NCI-H524 treated with DMSO at 0.1 percent for 48 hours (cell line): ENCODE measurements at regions not wholly inside any gene's neighbourhood (a gene's known extent, or its start where the extent isn't known, plus 50 kb on each side); places are given as distances from the start of the nearest gene placed in this dataset.

Experiments
- DNase-seq: peaks from one replicate; lab custom pipeline; 2025; lab: John Stamatoyannopoulos, UW

DNA sequence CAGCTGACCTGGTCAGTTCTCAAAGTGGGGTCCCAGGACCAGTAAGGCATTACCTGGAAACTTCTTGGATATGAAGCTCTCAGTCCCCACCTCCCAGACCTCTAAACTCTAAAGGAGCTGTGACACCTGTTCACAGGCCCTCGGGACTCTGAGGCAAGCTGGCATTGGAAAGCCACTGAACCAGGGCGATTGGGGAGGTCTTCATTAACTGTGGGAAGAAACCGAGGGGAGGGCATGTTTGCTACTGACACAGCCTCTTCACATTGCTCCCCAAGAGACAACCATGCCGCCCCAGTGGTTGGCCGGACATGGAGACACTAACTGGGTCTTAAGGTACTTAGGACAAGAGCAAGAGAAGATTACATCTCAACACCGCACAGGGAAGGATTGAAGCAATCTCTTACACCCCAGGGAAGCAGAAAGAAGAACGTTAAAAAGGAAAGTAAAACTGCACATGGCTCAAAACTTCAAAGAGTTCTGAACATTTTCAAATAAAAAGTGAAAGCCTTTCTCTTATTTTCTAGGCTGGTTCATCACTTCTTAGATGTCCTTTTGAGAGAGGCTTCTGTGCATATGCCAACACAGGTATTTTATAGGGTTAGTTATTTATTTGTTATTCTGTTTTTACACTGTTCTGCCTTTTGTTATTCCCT, 210.0 kb upstream of the CST7 start:
- no peak for DNase-seq

GRCh38 chr20:24739746-24740145, 209.3 kb upstream of the CST7 start:
- DNase-seq, result no peak

GRCh38 chr20:24741493-24742072, 207.5 kb upstream of the CST7 start:
- DNase-seq, result no peak

DNA sequence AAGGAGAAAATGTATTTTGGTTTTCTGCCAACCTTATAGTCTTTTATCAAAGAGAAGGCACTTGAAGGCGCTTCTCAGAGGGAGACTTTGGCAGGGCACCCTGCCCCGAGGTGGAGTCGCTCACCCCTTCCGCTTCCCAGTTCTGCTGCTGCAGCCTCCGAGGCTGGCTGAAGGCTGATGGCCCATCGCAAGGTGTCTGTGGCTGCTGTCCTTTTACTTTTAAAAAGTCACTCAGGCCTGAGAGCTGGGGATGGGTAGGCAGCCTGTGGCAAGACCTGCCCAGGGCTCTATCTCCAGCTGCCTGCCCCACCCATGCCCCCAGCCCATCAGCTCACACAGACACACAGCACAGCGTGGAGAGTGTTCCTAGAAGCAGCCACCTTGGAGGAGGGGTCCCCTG, 206.6 kb upstream of the CST7 start:
- DNase-seq, result no peak

DNA sequence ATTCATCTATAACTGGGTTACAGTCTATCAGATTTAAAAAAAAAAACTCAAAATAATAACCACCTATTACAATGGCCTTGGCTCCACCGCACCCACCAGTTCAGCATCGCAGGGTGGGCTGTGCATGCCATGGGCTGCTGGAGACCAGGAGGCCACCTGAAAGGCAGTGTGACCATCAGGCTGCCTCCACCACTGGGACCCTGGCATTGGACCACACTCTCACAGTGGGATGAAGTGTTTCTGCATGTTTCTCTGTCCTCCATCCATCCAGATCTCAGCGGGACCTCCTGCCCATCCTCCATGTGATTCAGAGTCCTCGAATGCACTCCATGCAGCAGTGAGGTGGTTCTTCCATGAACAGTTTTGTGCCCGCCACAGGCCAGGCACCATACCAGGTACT, 206.1 kb upstream of the CST7 start:
- DNase-seq, result no peak

DNA sequence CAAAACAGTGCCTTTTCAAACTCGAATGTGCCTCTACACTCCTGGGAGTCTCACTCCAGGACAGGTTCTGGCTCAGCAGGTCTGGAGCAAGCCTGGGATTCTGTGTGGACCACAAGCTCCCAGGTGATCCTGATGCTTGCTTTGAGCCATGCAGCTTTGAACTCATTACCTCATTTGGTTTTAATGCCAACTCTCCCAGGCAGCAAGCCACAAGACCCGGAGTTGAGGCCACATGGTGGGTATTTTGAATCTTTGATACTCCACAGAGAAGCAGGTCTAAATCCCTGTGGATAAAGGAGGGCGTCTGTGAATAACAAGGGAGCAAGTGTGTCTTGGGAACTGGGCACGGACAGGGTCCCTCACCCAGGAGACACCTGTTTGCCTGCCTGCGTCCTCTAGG, 205.4 kb upstream of the CST7 start:
- DNase-seq, result no peak

- DNase-seq, result no peak
These were observed 204.3 kb upstream of the CST7 start for GRCh38 chr20:24744747-24745146.

- no peak for DNase-seq
These were observed 203.9 kb upstream of the CST7 start for GRCh38 chr20:24745206-24745605.

DNA sequence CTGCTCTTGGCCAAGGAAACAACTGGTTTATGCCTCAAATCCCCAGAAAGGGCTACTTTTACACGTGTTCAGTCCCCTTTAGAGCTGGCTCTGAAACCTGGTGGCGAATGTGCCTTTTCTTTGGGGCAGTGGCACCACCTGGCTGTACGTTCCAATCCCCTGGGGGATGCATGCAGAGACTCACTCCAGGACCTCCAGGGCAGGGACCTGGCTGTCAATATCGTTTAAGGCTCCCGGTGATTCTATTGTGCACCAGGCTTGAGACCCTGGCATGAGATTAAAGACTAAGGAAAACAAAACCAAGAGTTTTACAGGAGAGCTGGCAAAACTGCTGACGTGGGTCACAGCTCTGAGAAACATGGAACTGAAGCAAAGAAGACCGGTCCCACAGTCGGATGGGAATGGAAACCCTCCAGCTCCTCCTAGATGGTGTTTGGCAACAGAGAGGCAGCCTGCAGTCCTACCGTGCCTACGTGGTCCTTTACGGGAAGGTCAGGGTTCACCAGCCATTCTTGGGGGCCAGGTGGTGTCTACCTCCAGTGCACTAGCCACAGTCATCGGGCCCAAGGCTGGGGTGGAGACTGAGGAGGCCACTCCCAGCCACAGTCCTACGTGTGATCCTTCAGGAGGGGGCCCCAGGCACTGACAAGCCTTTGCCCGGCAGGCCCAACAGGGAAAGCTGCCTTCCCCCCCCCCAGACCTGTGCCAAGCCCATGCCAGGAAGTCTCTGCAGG, 203.3 kb upstream of the CST7 start:
- peak; percentile 68 for DNase-seq

DNA sequence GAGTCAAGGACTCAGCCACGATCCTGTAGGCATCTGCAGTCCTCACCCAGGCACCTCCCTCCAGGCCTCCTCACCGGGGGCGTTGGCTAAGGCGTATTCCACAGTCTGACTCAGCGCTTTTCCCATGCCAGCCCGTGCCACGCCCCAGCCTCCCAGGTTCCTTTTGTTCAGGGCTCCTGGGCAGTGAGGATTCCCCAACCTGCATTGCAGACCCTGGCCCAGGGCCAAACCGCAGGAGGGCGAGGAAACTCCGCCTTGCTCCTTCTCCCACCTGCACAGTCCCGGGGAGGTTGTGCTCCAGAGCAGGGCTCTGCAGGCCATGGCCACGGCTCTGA, 202.8 kb upstream of the CST7 start:
- DNase-seq, result no peak

DNA sequence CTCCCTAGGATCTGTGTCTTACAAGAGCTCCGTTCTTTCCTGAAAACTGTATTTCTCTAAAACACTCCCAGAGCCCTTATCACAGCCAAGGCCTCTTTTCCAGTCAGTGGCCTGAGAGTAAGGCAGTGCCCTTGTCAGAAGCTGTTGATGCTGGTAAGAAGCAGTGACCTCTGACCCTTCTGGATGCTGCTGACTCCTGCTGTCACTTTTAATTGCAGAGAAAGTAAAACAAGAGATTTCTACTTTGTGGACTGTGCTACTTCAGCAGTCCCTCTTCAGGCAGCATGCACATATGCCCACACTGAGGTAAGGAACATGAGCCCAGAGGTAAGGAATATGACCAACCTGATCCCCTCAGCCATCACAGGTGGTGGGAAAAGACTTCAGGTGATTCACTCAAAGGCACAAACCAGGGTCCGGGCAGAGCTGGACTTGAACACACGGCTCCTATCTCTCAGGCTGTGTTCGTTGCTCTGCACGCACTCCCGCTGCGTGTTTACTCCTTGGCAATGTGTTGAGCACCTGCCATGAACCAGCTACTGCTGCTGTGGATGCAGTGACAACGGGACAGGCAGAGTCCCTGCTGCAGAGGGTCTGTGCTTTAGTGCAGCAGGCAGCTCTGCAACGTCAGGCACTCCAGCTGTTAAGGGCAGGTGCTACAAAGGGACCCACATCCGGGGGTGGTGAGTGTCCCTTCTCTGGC, 201.9 kb upstream of the CST7 start:
- no peak for DNase-seq

DNA sequence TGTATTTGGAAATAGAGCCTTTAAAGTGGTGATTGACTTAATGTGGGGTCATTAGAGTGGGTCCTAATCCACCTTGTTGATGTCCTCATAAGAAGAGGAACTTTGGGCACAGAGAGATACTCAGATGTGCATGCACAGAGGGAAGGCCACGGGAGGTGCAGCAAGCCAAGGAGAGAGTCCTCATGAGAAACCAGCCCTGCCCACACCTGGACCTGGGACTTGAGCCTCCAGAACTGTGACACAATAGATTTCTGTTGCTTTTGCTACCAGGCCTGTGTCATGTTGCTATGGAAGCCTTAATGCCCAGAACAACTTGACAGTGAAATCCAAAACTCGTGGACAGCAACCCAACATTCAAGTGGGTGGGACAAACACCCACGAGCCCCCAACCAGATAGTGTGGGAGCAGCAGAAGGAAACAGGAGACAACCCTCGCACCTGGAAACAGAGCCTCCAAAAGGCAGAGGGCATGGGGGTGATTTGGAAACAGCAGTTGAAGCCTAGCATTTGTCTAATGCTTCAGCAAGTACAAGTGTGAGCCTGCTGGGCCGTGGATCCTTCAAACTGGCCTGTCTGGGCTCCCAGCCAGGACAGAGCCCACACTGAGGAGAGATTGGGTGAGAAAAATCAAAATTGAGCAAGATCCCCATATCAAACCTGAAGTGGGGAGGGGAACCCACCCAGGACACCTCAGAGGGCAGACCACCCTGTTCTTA, 201.0 kb upstream of the CST7 start:
- DNase-seq, result no peak

GRCh38 chr20:24751551-24751950, 197.5 kb upstream of the CST7 start:
- no peak for DNase-seq

GRCh38 chr20:24752612-24753011, 196.5 kb upstream of the CST7 start:
- no peak for DNase-seq

DNA sequence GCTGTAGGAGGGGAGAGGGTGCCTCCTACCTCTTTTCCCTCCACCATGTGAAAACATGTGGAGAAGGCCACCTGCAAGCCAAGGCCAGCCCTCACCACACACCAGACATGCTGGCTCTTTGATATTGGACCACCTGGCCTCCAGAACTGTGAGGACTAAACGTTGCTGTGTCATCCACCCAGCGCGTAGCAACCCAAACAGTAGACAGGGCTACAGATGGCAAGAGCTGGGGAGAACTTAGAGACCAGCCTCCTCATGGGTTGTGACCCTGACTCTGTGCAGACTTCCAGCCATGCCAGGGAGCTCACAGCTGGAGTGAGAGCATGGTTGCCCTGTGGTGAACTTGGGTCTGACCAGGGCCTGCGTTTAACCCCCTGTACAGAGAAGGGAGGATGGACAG, 195.9 kb upstream of the CST7 start:
- DNase-seq, result no peak

DNA sequence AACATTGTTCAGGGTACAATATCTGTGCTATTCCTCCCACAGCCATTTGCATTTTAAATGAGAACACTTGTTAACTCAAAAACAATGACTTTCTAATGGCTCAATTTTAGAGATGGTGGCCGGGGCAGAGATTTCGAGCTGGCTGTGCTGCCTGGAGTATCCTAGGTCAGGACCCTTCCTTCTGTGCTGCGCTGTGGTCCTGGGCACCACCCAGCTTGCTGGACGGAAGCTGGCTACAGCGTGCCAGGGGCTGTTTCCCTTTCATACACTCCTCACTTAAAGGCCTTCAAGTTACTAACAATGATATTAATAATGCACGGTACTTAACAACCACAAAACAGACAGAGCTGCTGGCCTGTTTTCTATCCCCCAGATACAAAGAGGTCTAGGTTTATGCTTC, 194.4 kb upstream of the CST7 start:
- no peak for DNase-seq

- DNase-seq, result no peak
These were observed 193.6 kb upstream of the CST7 start for GRCh38 chr20:24755411-24755922.

- no peak for DNase-seq
These were observed 192.6 kb upstream of the CST7 start for GRCh38 chr20:24756292-24757025.

DNA sequence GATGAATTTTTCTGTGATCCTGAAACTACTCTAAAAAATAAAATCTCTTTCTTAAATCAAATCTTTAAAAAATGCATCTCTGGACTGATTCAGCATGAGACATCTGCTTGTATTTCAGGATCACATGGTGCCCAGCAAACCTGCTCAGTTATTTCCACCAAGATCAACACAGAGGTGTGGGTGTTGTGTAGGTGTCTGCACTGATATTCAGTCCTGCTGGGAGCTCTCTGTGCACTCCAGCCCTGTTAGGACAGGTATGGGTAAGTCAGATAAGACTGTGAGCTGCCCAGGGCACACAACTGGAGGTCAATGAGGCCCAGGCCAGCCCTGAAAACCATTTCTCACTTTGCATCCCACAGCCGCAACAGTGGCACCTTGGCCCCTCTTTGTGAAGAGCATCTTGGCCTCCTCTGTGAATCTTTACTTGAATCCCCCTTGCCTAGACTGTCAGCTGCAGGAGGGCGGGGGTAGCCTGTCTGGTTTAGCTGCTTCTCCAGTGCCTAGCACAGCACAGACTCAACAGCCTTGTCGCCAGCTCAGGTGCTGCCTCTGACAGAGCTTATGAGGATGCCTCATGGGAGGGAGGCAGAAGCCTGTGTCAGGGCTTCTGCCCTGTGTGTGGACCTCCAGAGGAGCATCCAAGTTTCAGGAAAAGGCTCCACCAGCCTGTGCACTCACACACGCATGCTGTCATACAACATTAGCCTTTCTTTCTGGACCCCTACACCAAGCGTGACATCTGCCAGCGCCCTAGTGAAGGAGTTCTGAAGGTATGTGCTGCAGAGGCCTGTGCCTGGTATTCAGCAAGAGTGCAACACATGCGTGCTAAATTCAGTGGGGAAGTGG, 187.6 kb upstream of the CST7 start:
- DNase-seq, result no peak

GRCh38 chr20:24762371-24762770, 186.7 kb upstream of the CST7 start:
- no peak for DNase-seq
